Natural killer cell (primary cell): ENCODE measurements at regions not wholly inside any gene's neighbourhood (a gene's known extent, or its start where the extent isn't known, plus 50 kb on each side); places are given as distances from the start of the nearest gene placed in this dataset.

Experiments used
- ATAC-seq, 3 donors: fragments of 150-1000 bp in 2 of 3; fragments of 200-7000 bp in 1 of 3; cut with Tn5 transposase; 1 replicate in 1 of 3; 2 replicates in 2 of 3; pipeline ENCODE4 v1.10.0; 2021; ENCODE audit warnings: mild to moderate bottlenecking in 2 of 3, moderate library complexity in 2 of 3
- DNase-seq, 2 donors: peaks; one replicate each; pipeline versions ENCODE4 v3.0.0 to v3.0.0-alpha.2; 2013 to 2021; ENCODE audit warnings: mixed read lengths in 1 of 2
- H3K27ac ChIP-seq: one replicate; pipeline ENCODE4 v1.5.1; 2013; ENCODE audit warnings: mild to moderate bottlenecking, low read length
- H3K27me3 ChIP-seq: one replicate; pipeline ENCODE4 v1.6.1; 2013; ENCODE audit warnings: low read length; ENCODE audit not compliant: control insufficient read depth, insufficient read depth
- H3K36me3 ChIP-seq: one replicate; pipeline ENCODE4 v1.6.1; 2013; ENCODE audit warnings: low read length; ENCODE audit not compliant: control insufficient read depth, insufficient read depth
- H3K4me1 ChIP-seq: one replicate; pipeline ENCODE4 v1.6.1; 2013; ENCODE audit warnings: low read length; ENCODE audit not compliant: control insufficient read depth, insufficient read depth
- H3K4me3 ChIP-seq: one replicate; pipeline ENCODE4 v1.5.1; 2013; ENCODE audit warnings: low read length
- H3K9me3 ChIP-seq: one replicate; pipeline ENCODE4 v1.6.1; 2013; ENCODE audit warnings: low read length; ENCODE audit not compliant: control insufficient read depth, insufficient read depth
- H3K27ac Mint-ChIP-seq, 2 donors: one replicate each; pipeline ENCODE4 v1.8.0; 2022; ENCODE audit warnings: mild to moderate bottlenecking in 2 of 2, mixed read lengths in 2 of 2, moderate library complexity in 1 of 2
- H3K27me3 Mint-ChIP-seq, 2 donors: one replicate each; pipeline ENCODE4 v1.8.0; 2022; ENCODE audit warnings: low read depth in 2 of 2, mixed read lengths in 2 of 2
- H3K36me3 Mint-ChIP-seq: one replicate; pipeline ENCODE4 v1.8.0; 2022; ENCODE audit warnings: mixed read lengths
- H3K4me1 Mint-ChIP-seq, 2 donors: one replicate each; pipeline ENCODE4 v1.8.0; 2022; ENCODE audit warnings: mixed read lengths in 2 of 2
- H3K4me3 Mint-ChIP-seq: one replicate; pipeline ENCODE4 v1.8.0; 2022; ENCODE audit warnings: mild to moderate bottlenecking, moderate library complexity, mixed read lengths
- H3K9me3 Mint-ChIP-seq, 2 donors: one replicate each; pipeline ENCODE4 v1.8.0; 2022; ENCODE audit warnings: mixed read lengths in 2 of 2
- WGBS: methylation state at CpG from one replicate; pipeline ENCODE4 v1.1.7; 2013; ENCODE audit warnings: missing lambda C conversion rate; ENCODE audit not compliant: insufficient coverage; 5-methylcytosine and 5-hydroxymethylcytosine counted together
- intact Hi-C: fragments of 100-400 bp; cut with micrococcal nuclease; formaldehyde crosslinking; loops from one replicate; pipeline ENCODE4 v1.14.2; 2022
- TF ChIP-seq, protein P1 (sequence below): fragments of 200-600 bp; IDR thresholded peaks from one replicate; pipeline ENCODE4 v1.8.0; 2022; ENCODE audit warnings: antibody characterized with exemption

DNA sequence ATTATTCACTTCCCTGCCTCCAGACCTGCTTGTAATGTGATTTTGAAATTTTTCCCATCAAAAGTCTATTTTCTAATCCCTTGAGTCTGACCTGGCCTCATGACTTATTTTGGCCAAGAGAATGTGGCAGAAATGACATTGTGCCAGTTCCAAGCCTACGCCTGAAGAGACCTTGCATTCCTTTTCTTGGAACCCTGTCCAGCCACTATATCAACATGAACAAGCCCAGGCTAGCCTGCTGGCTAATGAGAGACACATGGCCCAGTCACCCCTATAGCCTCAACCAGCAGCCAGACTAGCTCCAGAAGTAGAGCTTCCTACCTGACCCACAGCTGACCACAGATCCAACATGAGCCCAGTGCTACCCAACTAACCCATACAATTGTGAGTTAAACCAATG lies 121.1 kb upstream of the ACP3 start:
- Histone ChIP-seq H3K4me3 (no peak overlapping the region), H3K27me3 (no peaks in the 10 kb centered on the region), H3K9me3 (no peaks in the 10 kb centered on the region), H3K4me1 (no peaks in the 10 kb centered on the region), H3K36me3 (no peaks in the 10 kb centered on the region), H3K27ac (no peak overlapping the region)
- 96% methylated on average over 1 of the region's 1 CpG for WGBS
- DNase-seq = no peak
- intact Hi-C loops = no loop called here
- H3K27me3 Mint-ChIP-seq = peaks cover 0 to 10% of the 10 kb centered on the region in 2 donors
- H3K9me3 Mint-ChIP-seq = peaks cover 2% of the 10 kb centered on the region in 2 donors
- no peak for ATAC-seq
- TF ChIP-seq, protein P1, sequence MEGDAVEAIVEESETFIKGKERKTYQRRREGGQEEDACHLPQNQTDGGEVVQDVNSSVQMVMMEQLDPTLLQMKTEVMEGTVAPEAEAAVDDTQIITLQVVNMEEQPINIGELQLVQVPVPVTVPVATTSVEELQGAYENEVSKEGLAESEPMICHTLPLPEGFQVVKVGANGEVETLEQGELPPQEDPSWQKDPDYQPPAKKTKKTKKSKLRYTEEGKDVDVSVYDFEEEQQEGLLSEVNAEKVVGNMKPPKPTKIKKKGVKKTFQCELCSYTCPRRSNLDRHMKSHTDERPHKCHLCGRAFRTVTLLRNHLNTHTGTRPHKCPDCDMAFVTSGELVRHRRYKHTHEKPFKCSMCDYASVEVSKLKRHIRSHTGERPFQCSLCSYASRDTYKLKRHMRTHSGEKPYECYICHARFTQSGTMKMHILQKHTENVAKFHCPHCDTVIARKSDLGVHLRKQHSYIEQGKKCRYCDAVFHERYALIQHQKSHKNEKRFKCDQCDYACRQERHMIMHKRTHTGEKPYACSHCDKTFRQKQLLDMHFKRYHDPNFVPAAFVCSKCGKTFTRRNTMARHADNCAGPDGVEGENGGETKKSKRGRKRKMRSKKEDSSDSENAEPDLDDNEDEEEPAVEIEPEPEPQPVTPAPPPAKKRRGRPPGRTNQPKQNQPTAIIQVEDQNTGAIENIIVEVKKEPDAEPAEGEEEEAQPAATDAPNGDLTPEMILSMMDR = no peak
- no peak overlapping the region for H3K27ac Mint-ChIP-seq
- H3K4me3 Mint-ChIP-seq = no peak overlapping the region
- H3K36me3 Mint-ChIP-seq = no peaks in the 10 kb centered on the region
- no peaks in the 10 kb centered on the region for H3K4me1 Mint-ChIP-seq

DNA sequence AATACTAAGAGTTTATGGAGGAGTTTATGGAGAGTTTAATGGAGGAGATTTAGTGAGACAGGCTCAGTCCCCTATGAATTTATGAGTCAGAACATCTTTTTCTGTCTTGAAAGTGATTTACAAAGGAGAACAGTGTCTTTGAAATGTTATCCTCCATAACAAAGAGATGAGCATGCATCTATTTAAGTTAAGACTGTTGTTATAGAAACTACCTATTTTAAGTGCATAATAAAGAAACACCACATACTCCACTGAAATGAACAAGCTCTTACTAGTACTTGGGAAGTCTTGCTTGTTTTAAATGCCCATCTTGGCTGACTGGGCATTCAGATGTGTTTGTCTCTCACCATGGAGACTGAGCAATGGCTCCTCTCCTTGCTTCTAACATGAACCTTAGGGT lies 118.7 kb upstream of the ACP3 start:
- TF ChIP-seq, protein P1 = no peak
- Mint-ChIP-seq H3K4me1 (no peaks in the 10 kb centered on the region), H3K27me3 (peaks cover 0 to 6% of the 10 kb centered on the region in 2 donors), H3K4me3 (no peak overlapping the region), H3K36me3 (no peaks in the 10 kb centered on the region), H3K9me3 (peaks cover 2% of the 10 kb centered on the region in 2 donors), H3K27ac (no peak overlapping the region)
- DNase-seq = no peak
- ATAC-seq = no peak
- H3K36me3 ChIP-seq = no peaks in the 10 kb centered on the region
- no peaks in the 10 kb centered on the region for H3K27me3 ChIP-seq
- no peak overlapping the region for H3K4me3 ChIP-seq
- no peaks in the 10 kb centered on the region for H3K9me3 ChIP-seq
- intact Hi-C loops = no loop called here
- H3K4me1 ChIP-seq = no peaks in the 10 kb centered on the region
- no peak overlapping the region for H3K27ac ChIP-seq

DNA sequence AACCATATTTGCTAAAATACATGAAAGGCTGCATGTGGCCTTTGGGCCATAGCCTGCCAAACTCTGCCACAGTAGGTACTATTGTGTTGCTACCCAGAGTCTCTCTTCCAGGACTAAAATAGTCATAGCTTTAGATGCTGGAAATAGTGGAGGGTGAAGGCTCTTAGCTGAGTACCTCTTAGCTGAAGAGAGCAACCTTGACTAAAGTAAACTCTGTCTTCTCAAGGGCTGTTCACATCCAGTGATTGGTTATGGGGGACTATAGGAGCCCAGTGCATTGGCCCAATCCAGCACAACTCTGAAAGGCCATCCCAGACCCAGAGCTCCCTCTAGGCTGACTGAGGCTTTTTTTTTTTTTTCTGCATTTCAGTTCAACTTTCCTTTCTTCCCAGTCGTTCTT lies 117.8 kb upstream of the ACP3 start:
- TF ChIP-seq, protein P1 = no peak
- no peaks in the 10 kb centered on the region for H3K4me1 ChIP-seq
- peaks cover 2% of the 10 kb centered on the region in 2 donors for H3K9me3 Mint-ChIP-seq
- no peaks in the 10 kb centered on the region for H3K9me3 ChIP-seq
- no peak overlapping the region for H3K27ac ChIP-seq
- 50% methylated on average over 1 of the region's 1 CpG for WGBS
- no peak overlapping the region for H3K4me3 Mint-ChIP-seq
- no peak overlapping the region for H3K4me3 ChIP-seq
- H3K4me1 Mint-ChIP-seq = no peaks in the 10 kb centered on the region
- no peak for DNase-seq
- no peak overlapping the region for H3K27ac Mint-ChIP-seq
- no peaks in the 10 kb centered on the region for H3K36me3 ChIP-seq
- ATAC-seq = no peak
- no peaks in the 10 kb centered on the region for H3K36me3 Mint-ChIP-seq
- intact Hi-C loops = no loop called here
- H3K27me3 Mint-ChIP-seq = peaks cover 0 to 2% of the 10 kb centered on the region in 2 donors
- H3K27me3 ChIP-seq = no peaks in the 10 kb centered on the region

DNA sequence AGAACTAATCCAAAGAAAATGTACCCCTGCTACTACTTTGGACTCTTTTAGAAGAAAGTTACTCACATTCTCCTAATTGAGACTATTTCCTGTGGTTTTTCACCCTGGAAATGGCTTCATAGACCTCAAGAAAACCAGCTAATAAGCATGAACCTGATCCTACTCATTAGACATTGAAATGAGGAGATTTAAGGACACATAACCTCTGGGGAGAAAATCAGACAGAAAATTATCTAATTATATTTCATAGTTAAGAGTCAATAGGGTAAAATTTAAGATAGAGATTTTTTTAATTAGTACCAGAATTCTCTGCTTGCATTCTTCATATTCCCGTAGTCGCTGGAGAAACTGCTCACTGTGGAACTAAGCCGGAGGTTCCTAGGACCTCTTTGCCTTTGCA lies 114.6 kb upstream of the ACP3 start:
- no peak for ATAC-seq
- TF ChIP-seq, protein P1 = no peak
- WGBS = 96% methylated on average over 3 of the region's 3 CpGs
- Histone ChIP-seq H3K27ac (no peak overlapping the region), H3K9me3 (no peaks in the 10 kb centered on the region), H3K4me1 (no peaks in the 10 kb centered on the region), H3K27me3 (no peaks in the 10 kb centered on the region), H3K36me3 (no peaks in the 10 kb centered on the region), H3K4me3 (no peak overlapping the region)
- no peaks in the 10 kb centered on the region for H3K36me3 Mint-ChIP-seq
- H3K27me3 Mint-ChIP-seq = no peaks in the 10 kb centered on the region
- no peak overlapping the region for H3K4me3 Mint-ChIP-seq
- H3K4me1 Mint-ChIP-seq = no peaks in the 10 kb centered on the region
- intact Hi-C loops = no loop called here
- no peak for DNase-seq
- no peaks in the 10 kb centered on the region for H3K9me3 Mint-ChIP-seq
- H3K27ac Mint-ChIP-seq = no peak overlapping the region
